Fibroblast of lung (primary cell): ENCODE measurements at regions not wholly inside any gene's neighbourhood (a gene's known extent, or its start where the extent isn't known, plus 50 kb on each side); places are given as distances from the start of the nearest gene placed in this dataset.

Experiments
- DNase-seq, 2 donors: peaks; one replicate each; pipeline versions ENCODE4 v3.0.0 to v3.0.0-alpha.2; 2010; ENCODE audit warnings: low read depth in 2 of 2
- H2AFZ ChIP-seq: 2 replicates; pipeline ENCODE4 v1.5.1; 2012; ENCODE audit warnings: low read length, control low read depth, inconsistent platforms
- H3K27ac ChIP-seq: 2 replicates; pipeline ENCODE4 v1.5.1; 2011; ENCODE audit warnings: low read length, control low read depth; ENCODE audit not compliant: insufficient read depth
- H3K27me3 ChIP-seq: 2 replicates; pipeline ENCODE4 v1.5.1; 2011; ENCODE audit warnings: mild to moderate bottlenecking, low read length; ENCODE audit not compliant: control insufficient read depth, insufficient read depth
- H3K36me3 ChIP-seq: 2 replicates; pipeline ENCODE4 v1.5.1; 2011; ENCODE audit warnings: low read length; ENCODE audit not compliant: control insufficient read depth, insufficient read depth
- H3K4me1 ChIP-seq: 2 replicates; pipeline ENCODE4 v1.5.1; 2011; ENCODE audit warnings: low read length; ENCODE audit not compliant: control insufficient read depth, insufficient read depth; ENCODE audit errors: extremely low read depth
- H3K4me2 ChIP-seq: 2 replicates; pipeline ENCODE4 v1.5.1; 2011; ENCODE audit warnings: low read length, control low read depth; ENCODE audit not compliant: insufficient read depth; ENCODE audit errors: extremely low read depth
- H3K4me3 ChIP-seq, 4 experiments: fragments of 200-600 bp in 1 of 4; sonication (generic) in 1 of 4; replicated peaks in 1 of 4; 2 replicates each; pipeline ENCODE4 v1.5.1; 2011 to 2016; ENCODE audit warnings: low read length in 4 of 4, low read depth in 3 of 4, mild to moderate bottlenecking in 3 of 4, control low read depth in 2 of 4, inconsistent platforms in 1 of 4, mixed read lengths in 1 of 4; ENCODE audit not compliant: insufficient read depth in 1 of 4; ENCODE audit errors: control extremely low read depth in 1 of 4
- H3K79me2 ChIP-seq: 2 replicates; pipeline ENCODE4 v1.5.1; 2012; ENCODE audit warnings: mild to moderate bottlenecking, low read length, inconsistent platforms; ENCODE audit not compliant: control insufficient read depth, insufficient read depth
- H3K9ac ChIP-seq: 2 replicates; pipeline ENCODE4 v1.5.1; 2011; ENCODE audit warnings: mild to moderate bottlenecking, low read length, control low read depth; ENCODE audit not compliant: insufficient read depth
- H3K9me3 ChIP-seq: 2 replicates; pipeline ENCODE4 v1.5.1; 2012; ENCODE audit warnings: low read depth, low read length; ENCODE audit not compliant: control insufficient read depth, insufficient read depth
- H4K20me1 ChIP-seq: 2 replicates; pipeline ENCODE4 v1.5.1; 2011; ENCODE audit warnings: low read length; ENCODE audit not compliant: control insufficient read depth, insufficient read depth; ENCODE audit errors: extremely low read depth
- EZH2 ChIP-seq: IDR thresholded peaks from 2 replicates; pipeline ENCODE4 v1.5.1; 2012; ENCODE audit warnings: low read length, control low read depth, mild to moderate bottlenecking; ENCODE audit errors: missing control alignments
- TF ChIP-seq, protein P1 (sequence below), 2 donors: IDR thresholded peaks in 1 of 2; conservative IDR thresholded peaks in 1 of 2; 1 replicate in 1 of 2; 2 replicates in 1 of 2; pipeline ENCODE4 v1.5.1; 2011 to 2012; ENCODE audit warnings: low read length in 2 of 2, control low read depth in 1 of 2, inconsistent platforms in 1 of 2, low read depth in 1 of 2, mild to moderate bottlenecking in 1 of 2

GRCh38 chr3:178058629-178059028, 477.6 kb upstream of the KCNMB2 start:
- Histone ChIP-seq H3K4me1 (peaks cover 5% of the 10 kb centered on the region), H4K20me1 (no peaks in the 10 kb centered on the region), H3K27ac (no peak overlapping the region), H3K79me2 (no peaks in the 10 kb centered on the region), H3K27me3 (no peaks in the 10 kb centered on the region), H3K4me2 (no peak overlapping the region), H3K9me3 (no peaks in the 10 kb centered on the region), H2AFZ (no peak overlapping the region), H3K9ac (no peak overlapping the region), H3K36me3 (no peaks in the 10 kb centered on the region), H3K4me3 (no peak overlapping the region)
- TF ChIP-seq, protein P1, sequence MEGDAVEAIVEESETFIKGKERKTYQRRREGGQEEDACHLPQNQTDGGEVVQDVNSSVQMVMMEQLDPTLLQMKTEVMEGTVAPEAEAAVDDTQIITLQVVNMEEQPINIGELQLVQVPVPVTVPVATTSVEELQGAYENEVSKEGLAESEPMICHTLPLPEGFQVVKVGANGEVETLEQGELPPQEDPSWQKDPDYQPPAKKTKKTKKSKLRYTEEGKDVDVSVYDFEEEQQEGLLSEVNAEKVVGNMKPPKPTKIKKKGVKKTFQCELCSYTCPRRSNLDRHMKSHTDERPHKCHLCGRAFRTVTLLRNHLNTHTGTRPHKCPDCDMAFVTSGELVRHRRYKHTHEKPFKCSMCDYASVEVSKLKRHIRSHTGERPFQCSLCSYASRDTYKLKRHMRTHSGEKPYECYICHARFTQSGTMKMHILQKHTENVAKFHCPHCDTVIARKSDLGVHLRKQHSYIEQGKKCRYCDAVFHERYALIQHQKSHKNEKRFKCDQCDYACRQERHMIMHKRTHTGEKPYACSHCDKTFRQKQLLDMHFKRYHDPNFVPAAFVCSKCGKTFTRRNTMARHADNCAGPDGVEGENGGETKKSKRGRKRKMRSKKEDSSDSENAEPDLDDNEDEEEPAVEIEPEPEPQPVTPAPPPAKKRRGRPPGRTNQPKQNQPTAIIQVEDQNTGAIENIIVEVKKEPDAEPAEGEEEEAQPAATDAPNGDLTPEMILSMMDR (conservative IDR thresholded peaks at IDR 0.05 in 1 of 2, IDR thresholded peaks at IDR 0.05 in 1 of 2; ENCODE audit: low read depth in 1 of 2, low read length in 2 of 2) = no peak
- no peak for TF ChIP-seq EZH2
- peak in 1 of 2 donors; percentile 7 for DNase-seq

DNA sequence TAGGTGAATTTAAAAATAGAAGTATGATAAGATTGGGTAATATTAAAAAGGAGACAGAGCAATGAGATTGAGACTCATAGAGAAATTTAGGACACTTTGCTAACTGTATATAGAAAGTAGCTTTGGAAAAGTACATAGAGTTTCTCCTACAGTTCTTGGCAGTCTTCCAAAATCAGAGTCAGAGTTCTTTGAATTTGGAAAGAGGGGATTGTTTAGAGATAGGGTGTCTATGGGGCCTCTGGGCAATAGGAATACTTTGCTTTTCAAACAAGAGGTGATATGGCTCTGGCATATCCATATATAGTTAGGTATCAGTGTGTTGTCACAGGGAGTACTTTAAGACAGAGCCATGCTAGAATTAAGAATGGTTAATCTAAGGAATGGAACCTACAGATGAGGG, 477.1 kb upstream of the KCNMB2 start:
- Histone ChIP-seq H3K4me1 (peaks cover 5% of the 10 kb centered on the region), H2AFZ (no peak overlapping the region), H3K79me2 (no peaks in the 10 kb centered on the region), H3K36me3 (no peaks in the 10 kb centered on the region), H3K27me3 (no peaks in the 10 kb centered on the region), H4K20me1 (no peaks in the 10 kb centered on the region), H3K4me3 (no peak overlapping the region), H3K27ac (no peak overlapping the region), H3K9me3 (no peaks in the 10 kb centered on the region), H3K4me2 (no peak overlapping the region), H3K9ac (no peak overlapping the region)
- TF ChIP-seq, protein P1 (conservative IDR thresholded peaks at IDR 0.05 in 1 of 2, IDR thresholded peaks at IDR 0.05 in 1 of 2; ENCODE audit: low read depth in 1 of 2, low read length in 2 of 2) = no peak
- no peak for TF ChIP-seq EZH2
- peak in 1 of 2 donors; percentile 78 for DNase-seq

GRCh38 chr3:178059836-178060235, 476.4 kb upstream of the KCNMB2 start:
- Histone ChIP-seq H3K36me3 (no peaks in the 10 kb centered on the region), H3K27ac (peak overlapping the region; percentile 24), H3K79me2 (no peaks in the 10 kb centered on the region), H2AFZ (no peak overlapping the region), H3K9ac (no peak overlapping the region), H3K4me1 (peaks cover 5% of the 10 kb centered on the region), H3K4me3 (peak overlapping the region in 1 of 4 experiments; percentile 30), H3K27me3 (no peaks in the 10 kb centered on the region), H3K9me3 (no peaks in the 10 kb centered on the region), H3K4me2 (peak overlapping the region; percentile 28), H4K20me1 (no peaks in the 10 kb centered on the region)
- TF ChIP-seq, protein P1 (conservative IDR thresholded peaks at IDR 0.05 in 1 of 2, IDR thresholded peaks at IDR 0.05 in 1 of 2; ENCODE audit: low read depth in 1 of 2, low read length in 2 of 2) = no peak
- no peak for TF ChIP-seq EZH2
- peak; percentile 9 to 59 for DNase-seq
